ENCODE measurements at regions not wholly inside any gene's neighbourhood (a gene's known extent, or its start where the extent isn't known, plus 50 kb on each side); places are given as distances from the start of the nearest gene placed in this dataset.

DNA sequence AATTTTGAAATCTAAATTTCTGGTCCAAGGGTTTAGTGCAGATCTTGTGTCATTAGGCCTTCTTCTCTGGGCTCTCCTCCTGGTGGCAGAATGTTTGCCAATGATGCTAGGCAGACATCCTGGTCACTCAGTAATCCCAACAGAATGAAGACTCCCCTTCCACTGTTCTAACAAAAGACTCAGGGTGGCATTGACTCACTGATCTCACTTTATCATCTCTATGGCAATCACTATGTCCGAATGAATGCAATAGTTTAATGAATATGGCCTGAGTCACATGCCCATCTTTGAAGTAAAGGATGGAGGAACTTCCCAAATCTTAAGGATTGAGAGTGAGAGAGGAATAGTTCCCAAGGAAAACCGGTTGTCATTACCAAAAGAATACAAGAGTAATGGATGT lies 261.1 kb downstream of the KCNE4 start:
- DNase-seq (ENCODE audit: low spot score): no peak
- Histone ChIP-seq H3K4me3 (no peak overlapping the region), H3K9me3 (ENCODE audit: low read depth) (no peaks in the 10 kb centered on the region), H3F3A (ENCODE audit: low read depth) (no peaks in the 10 kb centered on the region), H3K79me2 (ENCODE audit: low read depth) (no peaks in the 10 kb centered on the region), H3K4me1 (no peaks in the 10 kb centered on the region), H3K27ac (no peak overlapping the region), H2AFZ (replicated peaks) (no peak overlapping the region), H3K9ac (no peak overlapping the region), H3K36me3 (no peaks in the 10 kb centered on the region), H3K27me3 (no peaks in the 10 kb centered on the region), H4K20me1 (ENCODE audit: low read depth) (no peaks in the 10 kb centered on the region), H3K4me2 (no peak overlapping the region)
- H3K27ac Mint-ChIP-seq: no peak overlapping the region
- no peaks in the 10 kb centered on the region for H3K4me1 Mint-ChIP-seq
- TF ChIP-seq EZH2phosphoT487 (IDR thresholded peaks at IDR 0.05) (no peak), EZH2 (IDR thresholded peaks at IDR 0.05) (no peak)
- TF ChIP-seq, protein P1, sequence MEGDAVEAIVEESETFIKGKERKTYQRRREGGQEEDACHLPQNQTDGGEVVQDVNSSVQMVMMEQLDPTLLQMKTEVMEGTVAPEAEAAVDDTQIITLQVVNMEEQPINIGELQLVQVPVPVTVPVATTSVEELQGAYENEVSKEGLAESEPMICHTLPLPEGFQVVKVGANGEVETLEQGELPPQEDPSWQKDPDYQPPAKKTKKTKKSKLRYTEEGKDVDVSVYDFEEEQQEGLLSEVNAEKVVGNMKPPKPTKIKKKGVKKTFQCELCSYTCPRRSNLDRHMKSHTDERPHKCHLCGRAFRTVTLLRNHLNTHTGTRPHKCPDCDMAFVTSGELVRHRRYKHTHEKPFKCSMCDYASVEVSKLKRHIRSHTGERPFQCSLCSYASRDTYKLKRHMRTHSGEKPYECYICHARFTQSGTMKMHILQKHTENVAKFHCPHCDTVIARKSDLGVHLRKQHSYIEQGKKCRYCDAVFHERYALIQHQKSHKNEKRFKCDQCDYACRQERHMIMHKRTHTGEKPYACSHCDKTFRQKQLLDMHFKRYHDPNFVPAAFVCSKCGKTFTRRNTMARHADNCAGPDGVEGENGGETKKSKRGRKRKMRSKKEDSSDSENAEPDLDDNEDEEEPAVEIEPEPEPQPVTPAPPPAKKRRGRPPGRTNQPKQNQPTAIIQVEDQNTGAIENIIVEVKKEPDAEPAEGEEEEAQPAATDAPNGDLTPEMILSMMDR (IDR thresholded peaks at IDR 0.05): no peak
- no peaks in the 10 kb centered on the region for H3K27me3 Mint-ChIP-seq (ENCODE audit: insufficient read depth, low read depth)
- no peak overlapping the region for H3K4me3 Mint-ChIP-seq
- H3K36me3 Mint-ChIP-seq: no peaks in the 10 kb centered on the region
- H3K9me3 Mint-ChIP-seq: no peaks in the 10 kb centered on the region

DNA sequence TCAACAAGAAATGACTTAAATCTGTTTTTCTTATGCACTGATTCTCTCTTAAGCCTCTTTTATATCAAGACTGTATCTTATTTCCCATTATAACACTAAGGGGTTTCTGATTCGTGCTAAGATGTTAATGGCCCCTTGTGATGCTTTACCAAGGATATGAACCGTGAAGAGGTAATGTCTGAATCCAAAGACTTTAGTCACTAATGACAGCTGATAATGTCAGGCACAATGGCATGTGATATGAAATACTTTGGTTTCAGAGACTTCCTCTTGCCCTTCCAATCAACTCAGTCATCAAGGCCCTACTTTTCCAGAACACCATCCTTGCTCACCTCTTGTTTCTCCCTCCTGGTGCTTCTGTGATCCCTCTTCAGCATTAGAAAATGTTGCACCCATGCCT lies 262.8 kb downstream of the KCNE4 start:
- Histone ChIP-seq H3K36me3 (no peaks in the 10 kb centered on the region), H3K4me3 (no peak overlapping the region), H3F3A (ENCODE audit: low read depth) (no peaks in the 10 kb centered on the region), H3K27ac (no peak overlapping the region), H4K20me1 (ENCODE audit: low read depth) (no peaks in the 10 kb centered on the region), H3K9me3 (ENCODE audit: low read depth) (no peaks in the 10 kb centered on the region), H3K27me3 (no peaks in the 10 kb centered on the region), H3K4me2 (no peak overlapping the region), H2AFZ (replicated peaks) (no peak overlapping the region), H3K79me2 (ENCODE audit: low read depth) (no peaks in the 10 kb centered on the region), H3K9ac (no peak overlapping the region), H3K4me1 (no peaks in the 10 kb centered on the region)
- H3K36me3 Mint-ChIP-seq: no peaks in the 10 kb centered on the region
- no peak for DNase-seq (ENCODE audit: low spot score)
- no peak overlapping the region for H3K4me3 Mint-ChIP-seq
- no peaks in the 10 kb centered on the region for H3K27me3 Mint-ChIP-seq (ENCODE audit: insufficient read depth, low read depth)
- H3K4me1 Mint-ChIP-seq: no peaks in the 10 kb centered on the region
- TF ChIP-seq EZH2phosphoT487 (IDR thresholded peaks at IDR 0.05) (no peak), EZH2 (IDR thresholded peaks at IDR 0.05) (no peak)
- TF ChIP-seq, protein P1 (IDR thresholded peaks at IDR 0.05): no peak
- H3K27ac Mint-ChIP-seq: no peak overlapping the region
- H3K9me3 Mint-ChIP-seq: no peaks in the 10 kb centered on the region

DNA sequence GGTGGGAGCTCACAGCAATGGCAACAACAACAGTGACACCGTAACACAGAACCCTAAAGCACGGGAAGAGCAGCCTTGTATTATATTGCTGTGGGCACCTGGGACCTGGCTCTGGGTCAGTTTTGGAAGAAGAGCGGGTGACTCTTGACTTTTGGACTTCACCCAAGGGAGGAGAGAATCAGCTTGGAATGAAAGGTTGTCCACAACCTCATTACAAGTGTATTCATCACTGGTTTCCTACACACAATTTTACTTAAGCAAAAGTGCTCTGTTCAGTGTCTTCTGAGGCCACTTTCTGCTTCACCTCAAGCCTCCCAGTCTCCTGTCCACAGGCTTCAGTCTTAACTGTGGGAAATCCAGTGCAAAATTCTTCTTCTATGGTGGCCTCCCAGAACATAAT lies 263.8 kb downstream of the KCNE4 start:
- no peak overlapping the region for H3K4me3 Mint-ChIP-seq
- Histone ChIP-seq H3K27me3 (no peaks in the 10 kb centered on the region), H3K4me2 (no peak overlapping the region), H3K9me3 (ENCODE audit: low read depth) (no peaks in the 10 kb centered on the region), H3K4me1 (no peaks in the 10 kb centered on the region), H3K79me2 (ENCODE audit: low read depth) (no peaks in the 10 kb centered on the region), H3K36me3 (no peaks in the 10 kb centered on the region), H3K9ac (no peak overlapping the region), H2AFZ (replicated peaks) (no peak overlapping the region), H3F3A (ENCODE audit: low read depth) (no peaks in the 10 kb centered on the region), H3K4me3 (no peak overlapping the region), H3K27ac (no peak overlapping the region), H4K20me1 (ENCODE audit: low read depth) (no peaks in the 10 kb centered on the region)
- H3K27ac Mint-ChIP-seq: no peak overlapping the region
- no peaks in the 10 kb centered on the region for H3K9me3 Mint-ChIP-seq
- no peaks in the 10 kb centered on the region for H3K4me1 Mint-ChIP-seq
- TF ChIP-seq EZH2 (IDR thresholded peaks at IDR 0.05): no peak
- no peak for TF ChIP-seq EZH2phosphoT487 (IDR thresholded peaks at IDR 0.05)
- TF ChIP-seq, protein P1 (IDR thresholded peaks at IDR 0.05): no peak
- DNase-seq (ENCODE audit: low spot score): no peak
- no peaks in the 10 kb centered on the region for H3K27me3 Mint-ChIP-seq (ENCODE audit: insufficient read depth, low read depth)
- no peaks in the 10 kb centered on the region for H3K36me3 Mint-ChIP-seq

DNA sequence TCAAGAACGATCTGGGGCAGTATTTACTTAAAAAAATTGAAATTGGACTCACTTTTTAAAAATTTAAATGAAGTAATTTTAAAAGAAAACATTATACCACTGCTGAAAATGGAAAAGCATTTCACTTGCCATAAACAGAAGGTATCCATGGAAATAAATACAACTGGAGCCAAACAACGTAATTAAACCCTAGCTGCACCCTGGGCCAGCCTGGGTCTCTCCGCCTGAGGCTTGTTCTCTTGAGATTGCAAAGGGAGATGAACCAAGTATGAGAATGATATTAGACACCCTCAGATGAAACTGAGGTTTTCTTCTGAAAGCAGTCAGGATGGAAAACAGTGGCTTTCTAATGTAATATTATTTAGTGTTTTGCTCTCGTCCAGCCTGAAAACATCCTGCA lies 264.4 kb downstream of the KCNE4 start:
- DNase-seq (ENCODE audit: low spot score): no peak
- no peak overlapping the region for H3K4me2 ChIP-seq
- no peaks in the 10 kb centered on the region for H3K27me3 ChIP-seq
- H3K36me3 ChIP-seq: no peaks in the 10 kb centered on the region
- H3F3A ChIP-seq (ENCODE audit: low read depth): no peaks in the 10 kb centered on the region
- Mint-ChIP-seq H3K4me1 (no peaks in the 10 kb centered on the region), H3K36me3 (no peaks in the 10 kb centered on the region), H3K4me3 (no peak overlapping the region), H3K27ac (no peak overlapping the region), H3K9me3 (no peaks in the 10 kb centered on the region), H3K27me3 (ENCODE audit: insufficient read depth, low read depth) (no peaks in the 10 kb centered on the region)
- TF ChIP-seq, protein P1 (IDR thresholded peaks at IDR 0.05): no peak
- TF ChIP-seq EZH2 (IDR thresholded peaks at IDR 0.05) (no peak), EZH2phosphoT487 (IDR thresholded peaks at IDR 0.05) (no peak)
- no peak overlapping the region for H2AFZ ChIP-seq (replicated peaks)
- no peaks in the 10 kb centered on the region for H3K79me2 ChIP-seq (ENCODE audit: low read depth)
- no peaks in the 10 kb centered on the region for H4K20me1 ChIP-seq (ENCODE audit: low read depth)
- no peaks in the 10 kb centered on the region for H3K9me3 ChIP-seq (ENCODE audit: low read depth)
- H3K9ac ChIP-seq: no peak overlapping the region
- H3K27ac ChIP-seq: no peak overlapping the region
- no peaks in the 10 kb centered on the region for H3K4me1 ChIP-seq
- no peak overlapping the region for H3K4me3 ChIP-seq

Data from neural progenitor cell (in vitro differentiated cells).